A673 (cell line): ENCODE measurements at regions not wholly inside any gene's neighbourhood (a gene's known extent, or its start where the extent isn't known, plus 50 kb on each side); places are given as distances from the start of the nearest gene placed in this dataset.

ENCODE experiments used
- BruUV-seq: library from RNA; stranded (reverse); fragments of 400-500 nt; replicated peaks from 2 replicates; lab custom pipeline; 2021; lab: Mats Ljungman, UMichigan
- CTCF ChIA-PET: fragments of 300-600 bp; sonication (Branson Sonifier 250); formaldehyde crosslinking; loops from one replicate; lab custom pipeline; 2022; ENCODE audit warnings: antibody characterized with exemption; lab: Charles Lee
- POLR2A ChIA-PET: fragments of 300-600 bp; sonication (Branson Sonifier 250); formaldehyde crosslinking; loops from one replicate; lab custom pipeline; 2022; ENCODE audit warnings: antibody characterized with exemption; ENCODE audit not compliant: low non-redundant PET; lab: Charles Lee
- DNase-seq: peaks from one replicate; pipeline ENCODE4 v3.0.0-alpha.2; 2015; ENCODE audit warnings: low spot score
- H3K27ac ChIP-seq: fragments of 200-600 bp; sonication (generic); 2 replicates; pipeline ENCODE4 v1.5.1; 2016; ENCODE audit warnings: mixed run types, low read depth, mild to moderate bottlenecking, mixed read lengths, antibody characterized with exemption, low read length; ENCODE audit not compliant: poor library complexity, severe bottlenecking
- H3K27me3 ChIP-seq: fragments of 200-600 bp; sonication (generic); replicated peaks from 2 replicates; pipeline ENCODE4 v1.6.1; 2017; ENCODE audit warnings: mixed run types, low read depth, mild to moderate bottlenecking, mixed read lengths, antibody characterized with exemption, low read length; ENCODE audit not compliant: insufficient read depth, poor library complexity
- H3K36me3 ChIP-seq: fragments of 200-600 bp; sonication (generic); 2 replicates; pipeline ENCODE4 v1.6.1; 2016; ENCODE audit warnings: mixed run types, mild to moderate bottlenecking, mixed read lengths, antibody characterized with exemption, low read length; ENCODE audit not compliant: insufficient read depth, poor library complexity, severe bottlenecking
- H3K4me1 ChIP-seq: fragments of 200-600 bp; sonication (generic); 2 replicates; pipeline ENCODE4 v1.6.1; 2017; ENCODE audit warnings: mixed run types, mild to moderate bottlenecking, mixed read lengths, antibody characterized with exemption, low read length; ENCODE audit not compliant: insufficient read depth, poor library complexity, severe bottlenecking
- H3K4me3 ChIP-seq: fragments of 200-600 bp; sonication (generic); 2 replicates; pipeline ENCODE4 v1.5.1; 2016; ENCODE audit warnings: low read depth, mixed run types, mild to moderate bottlenecking, mixed read lengths, low read length; ENCODE audit not compliant: poor library complexity, severe bottlenecking
- H3K9me3 ChIP-seq: fragments of 200-600 bp; sonication (generic); 2 replicates; pipeline ENCODE4 v1.6.1; 2016; ENCODE audit warnings: mixed run types, low read depth, mild to moderate bottlenecking, mixed read lengths, antibody characterized with exemption, low read length; ENCODE audit not compliant: poor library complexity, severe bottlenecking
- EZH2 ChIP-seq: fragments of 200-600 bp; sonication (generic); IDR thresholded peaks from 2 replicates; pipeline ENCODE4 v1.6.1; 2017; ENCODE audit warnings: borderline replicate concordance, low read depth, mild to moderate bottlenecking, mixed read lengths, antibody characterized with exemption, low read length; ENCODE audit not compliant: poor library complexity, severe bottlenecking
- intact Hi-C: fragments of 100-400 bp; cut with micrococcal nuclease; formaldehyde crosslinking; loops from one replicate; pipeline ENCODE4 v1.10.0; 2022; ENCODE audit not compliant: unreplicated experiment
- TF ChIP-seq, protein P1 (sequence below): fragments of 300-800, 200-600 bp; sonication (generic); conservative IDR thresholded peaks from 2 replicates; pipeline ENCODE4 v1.5.1; 2017; ENCODE audit warnings: low read depth, mild to moderate bottlenecking, antibody characterized with exemption, low read length, moderate library complexity, mixed read lengths

DNA sequence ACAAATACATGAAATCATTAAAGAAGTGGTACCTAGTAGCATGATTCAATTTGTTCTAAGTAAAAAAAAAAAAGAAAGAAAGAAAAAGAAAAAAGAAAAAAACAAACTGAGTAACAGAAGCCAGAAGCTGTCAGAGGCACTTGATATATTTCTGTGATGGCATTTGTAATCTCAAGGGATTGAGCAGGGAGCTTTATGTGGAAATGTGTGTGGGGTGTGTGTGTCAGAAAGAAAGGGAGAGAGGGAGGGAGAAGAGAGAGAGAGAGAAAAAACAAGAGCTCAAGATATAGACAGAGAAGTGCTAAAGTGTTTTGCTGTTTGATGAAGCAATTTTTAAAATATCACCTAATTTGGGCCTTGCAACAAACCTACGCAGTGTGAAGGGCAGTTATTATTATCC lies 357.6 kb upstream of the PCDH15 start:
- ChIA-PET POLR2A (no interaction called here), CTCF (no interaction called here)
- intact Hi-C loops: no loop called here
- Histone ChIP-seq H3K27me3 (no peaks in the 10 kb centered on the region), H3K27ac (no peak overlapping the region), H3K9me3 (no peaks in the 10 kb centered on the region), H3K36me3 (no peaks in the 10 kb centered on the region), H3K4me3 (no peak overlapping the region), H3K4me1 (no peaks in the 10 kb centered on the region)
- no peak for DNase-seq
- no TSS peak for BruUV-seq
- TF ChIP-seq, protein P1, sequence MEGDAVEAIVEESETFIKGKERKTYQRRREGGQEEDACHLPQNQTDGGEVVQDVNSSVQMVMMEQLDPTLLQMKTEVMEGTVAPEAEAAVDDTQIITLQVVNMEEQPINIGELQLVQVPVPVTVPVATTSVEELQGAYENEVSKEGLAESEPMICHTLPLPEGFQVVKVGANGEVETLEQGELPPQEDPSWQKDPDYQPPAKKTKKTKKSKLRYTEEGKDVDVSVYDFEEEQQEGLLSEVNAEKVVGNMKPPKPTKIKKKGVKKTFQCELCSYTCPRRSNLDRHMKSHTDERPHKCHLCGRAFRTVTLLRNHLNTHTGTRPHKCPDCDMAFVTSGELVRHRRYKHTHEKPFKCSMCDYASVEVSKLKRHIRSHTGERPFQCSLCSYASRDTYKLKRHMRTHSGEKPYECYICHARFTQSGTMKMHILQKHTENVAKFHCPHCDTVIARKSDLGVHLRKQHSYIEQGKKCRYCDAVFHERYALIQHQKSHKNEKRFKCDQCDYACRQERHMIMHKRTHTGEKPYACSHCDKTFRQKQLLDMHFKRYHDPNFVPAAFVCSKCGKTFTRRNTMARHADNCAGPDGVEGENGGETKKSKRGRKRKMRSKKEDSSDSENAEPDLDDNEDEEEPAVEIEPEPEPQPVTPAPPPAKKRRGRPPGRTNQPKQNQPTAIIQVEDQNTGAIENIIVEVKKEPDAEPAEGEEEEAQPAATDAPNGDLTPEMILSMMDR: no peak
- no peak for TF ChIP-seq EZH2

DNA sequence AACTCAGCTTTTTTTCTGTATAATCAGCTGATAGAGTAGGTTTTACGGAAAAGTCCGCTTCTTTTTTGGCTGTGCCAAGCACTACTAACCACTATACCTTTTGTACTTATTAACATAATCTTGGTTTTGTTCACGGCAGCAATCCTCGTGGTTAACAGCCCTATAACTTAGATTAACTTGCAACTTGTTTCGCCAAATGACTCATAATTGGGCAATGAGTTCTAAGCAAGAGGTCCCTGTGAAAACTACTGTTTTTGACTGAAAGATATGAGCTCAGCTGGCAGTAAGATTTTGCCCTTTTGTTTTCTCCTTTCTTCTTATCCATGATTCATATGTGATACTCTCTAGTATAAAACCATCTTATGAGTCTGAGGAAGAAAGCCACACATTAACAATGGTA lies 345.0 kb upstream of the PCDH15 start:
- DNase-seq: no peak
- Histone ChIP-seq H3K36me3 (no peaks in the 10 kb centered on the region), H3K4me1 (no peaks in the 10 kb centered on the region), H3K4me3 (no peak overlapping the region), H3K27me3 (no peaks in the 10 kb centered on the region), H3K9me3 (no peaks in the 10 kb centered on the region), H3K27ac (no peak overlapping the region)
- TF ChIP-seq, protein P1: no peak
- TF ChIP-seq EZH2: no peak
- ChIA-PET CTCF (no interaction called here), POLR2A (no interaction called here)
- BruUV-seq: no TSS peak
- intact Hi-C loops: no loop called here

DNA sequence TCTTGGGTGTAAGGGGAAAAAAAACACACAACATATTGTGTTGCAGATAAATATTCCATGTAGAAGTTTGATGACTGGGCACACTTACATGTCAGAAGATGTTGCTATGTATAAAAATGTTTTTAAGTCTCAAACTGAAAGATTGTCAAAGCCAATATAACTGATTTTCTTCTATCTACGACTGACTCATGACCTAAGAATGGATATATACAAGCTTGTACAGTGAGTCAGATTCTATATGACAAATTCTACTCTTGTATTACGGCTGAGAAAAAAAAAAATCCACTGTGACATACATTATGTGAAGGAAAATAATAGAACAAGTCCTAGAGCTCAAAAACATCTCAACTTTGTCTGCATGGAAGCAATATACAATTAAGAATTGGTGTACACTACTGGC lies 343.0 kb upstream of the PCDH15 start:
- Histone ChIP-seq H3K4me1 (no peaks in the 10 kb centered on the region), H3K27me3 (no peaks in the 10 kb centered on the region), H3K27ac (no peak overlapping the region), H3K9me3 (no peaks in the 10 kb centered on the region), H3K4me3 (no peak overlapping the region), H3K36me3 (no peaks in the 10 kb centered on the region)
- no TSS peak for BruUV-seq
- intact Hi-C loops: no loop called here
- CTCF ChIA-PET: no interaction called here
- no peak for TF ChIP-seq EZH2
- TF ChIP-seq, protein P1: no peak
- POLR2A ChIA-PET: no interaction called here
- no peak for DNase-seq
